HCT116 (cell line): ENCODE measurements at regions not wholly inside any gene's neighbourhood (a gene's known extent, or its start where the extent isn't known, plus 50 kb on each side); places are given as distances from the start of the nearest gene placed in this dataset.

ENCODE experiments used
- ATAC-seq: fragments of 200-7000 bp; cut with Tn5 transposase; 2 replicates; pipeline ENCODE4 v1.9.1; 2020; ENCODE audit warnings: mild to moderate bottlenecking, moderate library complexity
- BruUV-seq: library from RNA; stranded (reverse); fragments of 400-500 nt; replicated peaks from 2 replicates; lab custom pipeline; 2021; lab: Mats Ljungman, UMichigan
- CTCF ChIA-PET: fragments of 300-600 bp; sonication (Branson Sonifier 250); formaldehyde crosslinking; loops from one replicate; lab custom pipeline; 2021; ENCODE audit warnings: antibody characterized with exemption; lab: Charles Lee
- POLR2A ChIA-PET: fragments of 300-600, 350-600 bp; sonication (Branson Sonifier 250); formaldehyde crosslinking; loops from one replicate; lab custom pipeline; 2021; ENCODE audit warnings: antibody characterized with exemption; lab: Charles Lee
- RAD21 ChIA-PET, 2 experiments: fragments of 300-600 bp; sonication (Branson Sonifier 250); formaldehyde crosslinking; loops; one replicate each; lab custom pipeline; 2023; ENCODE audit warnings: low total read pairs in 2 of 2; ENCODE audit not compliant: uncharacterized antibody in 2 of 2, unreplicated experiment in 2 of 2, low non-redundant PET in 1 of 2; lab: Charles Lee
- DNase-seq: peaks from one replicate; pipeline ENCODE4 v3.0.0-alpha.2; 2010; ENCODE audit warnings: low read depth, low spot score
- H2AFZ ChIP-seq: fragments of 200-600 bp; shearing (Covaris generic), sonication (generic); 2 replicates; pipeline ENCODE4 v1.6.1; 2017; ENCODE audit warnings: low read depth, mixed run types, mixed read lengths, antibody characterized with exemption, low read length; ENCODE audit not compliant: poor library complexity, severe bottlenecking
- H3K27ac ChIP-seq: 2 replicates; pipeline ENCODE4 v1.5.1; 2012; ENCODE audit warnings: low read depth, low read length
- H3K27me3 ChIP-seq: fragments of 200-600 bp; sonication (generic); 2 replicates; pipeline ENCODE4 v1.6.1; 2016; ENCODE audit warnings: mixed run types, low read length, mixed read lengths; ENCODE audit not compliant: insufficient read depth
- H3K36me3 ChIP-seq, 2 experiments: fragments of 200-500 bp in 1 of 2; fragments of 200-600 bp in 1 of 2; sonication (Bioruptor generic) in 1 of 2; sonication (generic) in 1 of 2; 2 replicates each; pipeline versions ENCODE4 v1.5.1 to v1.6.1; 2014 to 2016; ENCODE audit warnings: low read length in 2 of 2, inconsistent platforms in 1 of 2, mixed read lengths in 1 of 2, mixed run types in 1 of 2; ENCODE audit not compliant: insufficient read depth in 2 of 2, control insufficient read depth in 1 of 2
- H3K4me1 ChIP-seq, 2 experiments: fragments of 200-600 bp in 1 of 2; sonication (generic) in 1 of 2; 2 replicates each; pipeline versions ENCODE4 v1.5.1 to v1.6.1; 2012 to 2017; ENCODE audit warnings: low read length in 2 of 2, inconsistent platforms in 1 of 2, mild to moderate bottlenecking in 1 of 2, mixed read lengths in 1 of 2, mixed run types in 1 of 2, moderate library complexity in 1 of 2; ENCODE audit not compliant: insufficient read depth in 2 of 2, control insufficient read depth in 1 of 2
- H3K4me2 ChIP-seq: fragments of 200-600 bp; sonication (generic); 2 replicates; pipeline ENCODE4 v1.6.1; 2017; ENCODE audit warnings: mixed run types, low read length, mixed read lengths
- H3K4me3 ChIP-seq, 2 experiments: fragments of 200-600 bp in 1 of 2; sonication (generic) in 1 of 2; replicated peaks in 1 of 2; 2 replicates each; pipeline ENCODE4 v1.5.1; 2011 to 2016; ENCODE audit warnings: low read length in 2 of 2, control low read depth in 1 of 2, low read depth in 1 of 2, mild to moderate bottlenecking in 1 of 2, mixed read lengths in 1 of 2, mixed run types in 1 of 2
- H3K79me2 ChIP-seq: fragments of 200-600 bp; sonication (generic); 2 replicates; pipeline ENCODE4 v1.6.1; 2017; ENCODE audit warnings: mild to moderate bottlenecking, mixed run types, low read length, moderate library complexity, mixed read lengths; ENCODE audit not compliant: insufficient read depth
- H3K9ac ChIP-seq: fragments of 200-600 bp; sonication (generic); 2 replicates; pipeline ENCODE4 v1.6.1; 2016; ENCODE audit warnings: low read length, mixed read lengths
- H3K9me2 ChIP-seq: fragments of 200-600 bp; sonication (generic), shearing (Covaris generic); 2 replicates; pipeline ENCODE4 v1.6.1; 2017; ENCODE audit warnings: mixed run types, mild to moderate bottlenecking, moderate library complexity; ENCODE audit not compliant: insufficient read depth
- H3K9me3 ChIP-seq, 2 experiments: fragments of 200-500 bp in 1 of 2; fragments of 200-600 bp in 1 of 2; sonication (Bioruptor generic) in 1 of 2; sonication (generic) in 1 of 2; 2 replicates each; pipeline ENCODE4 v1.6.1; 2014 to 2017; ENCODE audit warnings: low read length in 2 of 2, mixed read lengths in 2 of 2, inconsistent platforms in 1 of 2, low read depth in 1 of 2, mild to moderate bottlenecking in 1 of 2, mixed run types in 1 of 2, moderate library complexity in 1 of 2; ENCODE audit not compliant: control insufficient read depth in 1 of 2, insufficient read depth in 1 of 2
- H4K20me1 ChIP-seq: fragments of 200-600 bp; sonication (generic), shearing (Covaris generic); 2 replicates; pipeline ENCODE4 v1.6.1; 2017; ENCODE audit warnings: mixed run types, mild to moderate bottlenecking, moderate library complexity; ENCODE audit not compliant: insufficient read depth
- CBX3 ChIP-seq: IDR thresholded peaks from 2 replicates; pipeline ENCODE4 v1.6.1; 2012; ENCODE audit warnings: low read depth
- CEBPB ChIP-seq: IDR thresholded peaks from 2 replicates; pipeline ENCODE4 v1.6.1; 2012; ENCODE audit warnings: low read depth
- CTCF ChIP-seq, 3 experiments: fragments of 200-600 bp in 1 of 3; sonication (generic) in 1 of 3; IDR thresholded peaks in 2 of 3; conservative IDR thresholded peaks in 1 of 3; 2 replicates each; pipeline ENCODE4 v1.5.1; 2012 to 2017; ENCODE audit warnings: low read depth in 2 of 3, low read length in 2 of 3, antibody characterized with exemption in 1 of 3, borderline replicate concordance in 1 of 3, control low read depth in 1 of 3, mild to moderate bottlenecking in 1 of 3, mixed read lengths in 1 of 3, mixed run types in 1 of 3, moderate library complexity in 1 of 3; ENCODE audit not compliant: insufficient read depth in 1 of 3
- EGR1 ChIP-seq: IDR thresholded peaks from 2 replicates; pipeline ENCODE4 v1.6.1; 2012; ENCODE audit warnings: low read depth
- ELF1 ChIP-seq: IDR thresholded peaks from 2 replicates; pipeline ENCODE4 v1.6.1; 2012; ENCODE audit warnings: low read depth, borderline replicate concordance
- FOSL1 ChIP-seq: IDR thresholded peaks from 2 replicates; pipeline ENCODE4 v1.6.1; 2012; ENCODE audit warnings: low read depth
- JUND ChIP-seq: IDR thresholded peaks from 2 replicates; pipeline ENCODE4 v1.6.1; 2012
- POLR2AphosphoS5 ChIP-seq: IDR thresholded peaks from 2 replicates; pipeline ENCODE4 v1.6.1; 2011; ENCODE audit warnings: mild to moderate bottlenecking, low read depth, low read length, moderate library complexity
- RAD21 ChIP-seq: IDR thresholded peaks from 2 replicates; pipeline ENCODE4 v1.6.1; 2012; ENCODE audit warnings: low read depth, mild to moderate bottlenecking
- SIN3A ChIP-seq: IDR thresholded peaks from 2 replicates; pipeline ENCODE4 v1.6.1; 2012; ENCODE audit warnings: low read depth
- SP1 ChIP-seq: IDR thresholded peaks from 2 replicates; pipeline ENCODE4 v1.6.1; 2012; ENCODE audit warnings: low read depth
- TCF7L2 ChIP-seq: IDR thresholded peaks from 2 replicates; pipeline ENCODE4 v1.7.0; 2011; ENCODE audit warnings: borderline replicate concordance, inconsistent platforms; ENCODE audit not compliant: insufficient read depth, insufficient read length; ENCODE audit errors: extremely low read depth
- YY1 ChIP-seq: IDR thresholded peaks from 2 replicates; pipeline ENCODE4 v1.6.1; 2011; ENCODE audit warnings: low read length, low read depth, moderate library complexity, mild to moderate bottlenecking; ENCODE audit not compliant: insufficient replicate concordance; ENCODE audit errors: extremely low read depth
- ZBTB33 ChIP-seq: IDR thresholded peaks from 2 replicates; pipeline ENCODE4 v1.6.1; 2011; ENCODE audit warnings: mild to moderate bottlenecking, low read length, moderate library complexity; ENCODE audit not compliant: insufficient replicate concordance; ENCODE audit errors: extremely low read depth
- intact Hi-C: fragments of 100-400 bp; cut with micrococcal nuclease; formaldehyde crosslinking; loops from 2 replicates; pipeline ENCODE4 v1.10.0; 2022
- TF ChIP-seq, protein P1 (sequence below): IDR thresholded peaks from 2 replicates; pipeline ENCODE4 v1.6.1; 2012
- TF ChIP-seq, protein P2 (sequence below): IDR thresholded peaks from 2 replicates; pipeline ENCODE4 v1.6.1; 2012; ENCODE audit warnings: low read depth

GRCh38 chr7:118346748-118347147 lies 122.2 kb downstream of the ANKRD7 start:
- Histone ChIP-seq H3K4me3 (no peak overlapping the region), H2AFZ (no peak overlapping the region), H3K79me2 (no peaks in the 10 kb centered on the region), H3K9me3 (no peaks in the 10 kb centered on the region), H4K20me1 (no peaks in the 10 kb centered on the region), H3K27me3 (no peaks in the 10 kb centered on the region), H3K4me1 (no peaks in the 10 kb centered on the region), H3K36me3 (no peaks in the 10 kb centered on the region), H3K9ac (no peak overlapping the region), H3K4me2 (no peak overlapping the region), H3K9me2 (no peaks in the 10 kb centered on the region), H3K27ac (no peak overlapping the region)
- POLR2A ChIA-PET: no interaction called here
- ATAC-seq: no peak
- no peak for DNase-seq
- no peak for TF ChIP-seq JUND
- no peak for TF ChIP-seq YY1
- no peak for TF ChIP-seq ELF1
- no peak for TF ChIP-seq EGR1
- TF ChIP-seq CBX3: no peak
- no peak for TF ChIP-seq POLR2AphosphoS5
- no peak for TF ChIP-seq SP1
- TF ChIP-seq CEBPB: no peak
- TF ChIP-seq, protein P1, sequence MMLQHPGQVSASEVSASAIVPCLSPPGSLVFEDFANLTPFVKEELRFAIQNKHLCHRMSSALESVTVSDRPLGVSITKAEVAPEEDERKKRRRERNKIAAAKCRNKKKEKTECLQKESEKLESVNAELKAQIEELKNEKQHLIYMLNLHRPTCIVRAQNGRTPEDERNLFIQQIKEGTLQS: no peak
- no peak for TF ChIP-seq ZBTB33
- no peak for TF ChIP-seq TCF7L2
- TF ChIP-seq, protein P2, sequence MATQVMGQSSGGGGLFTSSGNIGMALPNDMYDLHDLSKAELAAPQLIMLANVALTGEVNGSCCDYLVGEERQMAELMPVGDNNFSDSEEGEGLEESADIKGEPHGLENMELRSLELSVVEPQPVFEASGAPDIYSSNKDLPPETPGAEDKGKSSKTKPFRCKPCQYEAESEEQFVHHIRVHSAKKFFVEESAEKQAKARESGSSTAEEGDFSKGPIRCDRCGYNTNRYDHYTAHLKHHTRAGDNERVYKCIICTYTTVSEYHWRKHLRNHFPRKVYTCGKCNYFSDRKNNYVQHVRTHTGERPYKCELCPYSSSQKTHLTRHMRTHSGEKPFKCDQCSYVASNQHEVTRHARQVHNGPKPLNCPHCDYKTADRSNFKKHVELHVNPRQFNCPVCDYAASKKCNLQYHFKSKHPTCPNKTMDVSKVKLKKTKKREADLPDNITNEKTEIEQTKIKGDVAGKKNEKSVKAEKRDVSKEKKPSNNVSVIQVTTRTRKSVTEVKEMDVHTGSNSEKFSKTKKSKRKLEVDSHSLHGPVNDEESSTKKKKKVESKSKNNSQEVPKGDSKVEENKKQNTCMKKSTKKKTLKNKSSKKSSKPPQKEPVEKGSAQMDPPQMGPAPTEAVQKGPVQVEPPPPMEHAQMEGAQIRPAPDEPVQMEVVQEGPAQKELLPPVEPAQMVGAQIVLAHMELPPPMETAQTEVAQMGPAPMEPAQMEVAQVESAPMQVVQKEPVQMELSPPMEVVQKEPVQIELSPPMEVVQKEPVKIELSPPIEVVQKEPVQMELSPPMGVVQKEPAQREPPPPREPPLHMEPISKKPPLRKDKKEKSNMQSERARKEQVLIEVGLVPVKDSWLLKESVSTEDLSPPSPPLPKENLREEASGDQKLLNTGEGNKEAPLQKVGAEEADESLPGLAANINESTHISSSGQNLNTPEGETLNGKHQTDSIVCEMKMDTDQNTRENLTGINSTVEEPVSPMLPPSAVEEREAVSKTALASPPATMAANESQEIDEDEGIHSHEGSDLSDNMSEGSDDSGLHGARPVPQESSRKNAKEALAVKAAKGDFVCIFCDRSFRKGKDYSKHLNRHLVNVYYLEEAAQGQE: no peak
- TF ChIP-seq FOSL1: no peak
- TF ChIP-seq CTCF (IDR thresholded peaks at IDR 0.05 in 2 of 3, conservative IDR thresholded peaks at IDR 0.05 in 1 of 3; ENCODE audit: borderline replicate concordance in 1 of 3, insufficient read depth in 1 of 3, low read depth in 2 of 3, low read length in 2 of 3): no peak
- no peak for TF ChIP-seq SIN3A
- no peak for TF ChIP-seq RAD21
- no TSS peak for BruUV-seq
- RAD21 ChIA-PET: no interaction called here
- CTCF ChIA-PET: no interaction called here
- intact Hi-C loops: no loop called here
